GM04503 (cell line): ENCODE measurements at regions not wholly inside any gene's neighbourhood (a gene's known extent, or its start where the extent isn't known, plus 50 kb on each side); places are given as distances from the start of the nearest gene placed in this dataset.

Experiments
- DNase-seq: peaks from one replicate; pipeline ENCODE4 v3.0.0-alpha.2; 2012; ENCODE audit warnings: low read depth

DNA sequence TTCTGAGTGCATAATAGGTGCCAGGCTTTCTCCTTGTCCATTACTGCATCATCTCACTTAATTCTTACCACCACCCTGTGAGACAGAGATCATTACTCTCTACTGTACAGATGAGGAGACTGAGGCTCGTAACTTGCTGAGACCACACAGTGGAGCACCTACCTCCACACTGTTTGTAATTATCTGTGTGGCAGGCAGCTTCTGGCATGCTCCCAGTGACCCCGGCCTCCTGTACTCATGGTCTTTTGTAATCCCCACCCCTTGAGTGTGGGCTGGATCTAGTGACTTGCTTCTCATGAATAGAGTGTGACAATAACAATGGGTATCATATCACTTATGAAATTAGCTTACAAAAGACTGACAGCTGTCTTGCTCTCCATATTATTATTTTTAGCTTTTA, 407.3 kb downstream of the MATN1 start:
- no peak for DNase-seq

DNA sequence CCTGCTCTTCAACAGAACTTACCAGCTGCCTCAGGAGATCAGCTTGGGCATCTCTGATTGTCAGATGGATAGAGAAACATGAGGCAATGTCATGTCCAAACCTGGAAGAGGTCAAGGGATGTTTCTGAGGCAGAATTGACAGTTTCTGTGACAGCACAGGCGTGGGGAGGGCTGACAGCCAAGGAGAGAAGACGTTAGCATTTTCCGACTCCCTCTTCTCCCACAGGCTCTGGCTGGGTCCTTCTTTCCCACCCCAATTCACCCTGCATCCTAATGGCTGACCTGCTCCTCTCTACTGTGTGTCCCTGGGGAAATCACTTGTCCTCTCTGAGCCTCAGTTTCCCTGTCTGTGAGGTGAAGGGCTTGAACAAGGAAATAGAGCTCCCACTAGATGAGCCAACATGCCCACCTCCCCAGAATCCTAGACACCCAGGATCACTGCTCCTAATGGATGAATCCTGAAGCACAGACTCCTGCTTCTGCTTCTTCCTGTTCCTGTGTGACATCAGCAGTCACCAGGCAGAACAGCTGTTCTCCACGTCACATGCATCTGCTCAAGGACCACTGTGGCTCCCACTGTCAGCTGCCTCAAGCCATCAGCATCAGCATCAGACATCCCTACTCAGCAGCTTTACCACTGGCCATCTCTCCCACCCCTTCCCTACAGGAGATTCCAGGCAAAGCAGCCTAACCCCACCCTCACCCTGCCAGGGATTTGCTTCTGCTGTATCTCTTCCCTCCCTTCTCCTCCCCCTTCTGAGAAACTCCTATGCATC, 408.0 kb downstream of the MATN1 start:
- DNase-seq = no peak

DNA sequence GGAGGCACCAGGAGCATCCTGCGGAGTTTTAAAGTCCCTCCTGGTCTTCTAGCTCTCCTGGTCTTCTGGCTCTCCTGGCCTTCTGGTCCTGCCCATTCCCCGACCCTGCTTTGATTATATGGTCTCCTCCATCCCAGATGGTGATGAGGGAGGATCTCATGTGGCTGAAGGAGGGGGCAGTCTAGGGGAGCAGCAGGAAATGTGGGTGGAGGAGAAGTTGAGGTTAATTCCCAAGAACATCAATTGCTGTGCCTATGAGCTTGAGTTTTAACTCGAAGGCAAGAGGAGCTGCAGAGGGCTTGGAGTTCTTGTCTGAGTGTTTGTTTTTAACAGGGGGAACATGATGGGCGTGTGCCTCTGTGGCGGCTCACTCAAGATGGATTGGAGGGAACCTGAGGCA, 408.8 kb downstream of the MATN1 start:
- no peak for DNase-seq

DNA sequence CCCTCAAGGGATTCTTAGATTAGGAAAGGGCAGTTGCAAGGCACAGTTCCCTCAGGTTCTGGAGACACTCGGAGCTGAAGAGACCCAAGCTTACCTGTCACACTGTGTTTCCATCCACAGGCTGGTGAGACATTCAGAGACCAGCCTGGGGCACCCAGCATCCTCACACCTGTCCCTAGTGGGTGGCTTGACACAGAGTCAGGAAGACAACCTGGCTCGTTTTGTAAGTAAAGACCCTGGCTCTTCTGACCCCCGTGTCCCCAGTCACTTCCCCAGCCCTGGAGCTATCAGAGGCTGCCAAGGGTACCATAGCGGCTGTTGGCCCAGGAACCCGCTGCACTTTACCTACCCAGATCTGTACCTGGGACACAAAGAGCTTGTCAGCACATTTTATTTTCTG, 409.8 kb downstream of the MATN1 start:
- DNase-seq = no peak

DNA sequence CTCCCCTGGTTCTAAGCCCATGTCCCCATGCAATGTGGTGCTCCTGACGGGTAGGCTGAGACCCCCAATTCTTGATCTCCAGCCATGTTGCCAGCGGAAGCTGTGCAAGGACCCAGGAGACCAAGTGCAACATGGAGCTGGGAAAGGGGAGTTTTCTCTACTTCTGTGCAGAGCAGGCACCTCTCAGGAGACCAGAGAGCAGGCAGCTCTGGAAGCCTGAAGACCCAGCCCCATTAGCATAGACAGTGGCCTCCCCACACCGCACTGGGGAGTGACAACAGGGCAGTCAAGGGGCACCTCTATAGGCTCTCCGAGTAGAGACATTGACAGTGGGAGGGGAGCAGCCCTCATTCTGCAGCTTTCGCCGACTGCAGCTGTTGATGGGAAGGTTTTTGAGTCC, 410.2 kb downstream of the MATN1 start:
- no peak for DNase-seq

DNA sequence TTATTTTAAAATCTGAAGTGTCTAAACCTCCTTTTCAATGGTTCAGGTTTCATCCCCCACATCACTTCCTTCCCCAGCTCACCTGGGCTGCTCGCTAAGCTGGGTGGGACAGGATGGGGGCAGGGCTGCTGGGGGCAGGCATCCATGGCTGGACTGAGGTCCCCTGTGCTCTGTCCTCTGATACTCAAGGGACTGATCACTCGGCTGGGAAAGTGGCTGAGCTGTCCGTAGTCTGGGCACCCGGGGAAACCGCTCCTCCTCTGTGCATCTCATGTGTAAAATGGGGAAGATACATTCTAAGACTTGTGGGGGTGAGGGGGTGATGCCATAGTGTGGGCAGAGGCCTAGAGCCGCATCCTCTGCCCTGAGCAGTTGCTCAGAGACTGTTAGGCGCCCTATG, 411.2 kb downstream of the MATN1 start:
- DNase-seq = no peak

DNA sequence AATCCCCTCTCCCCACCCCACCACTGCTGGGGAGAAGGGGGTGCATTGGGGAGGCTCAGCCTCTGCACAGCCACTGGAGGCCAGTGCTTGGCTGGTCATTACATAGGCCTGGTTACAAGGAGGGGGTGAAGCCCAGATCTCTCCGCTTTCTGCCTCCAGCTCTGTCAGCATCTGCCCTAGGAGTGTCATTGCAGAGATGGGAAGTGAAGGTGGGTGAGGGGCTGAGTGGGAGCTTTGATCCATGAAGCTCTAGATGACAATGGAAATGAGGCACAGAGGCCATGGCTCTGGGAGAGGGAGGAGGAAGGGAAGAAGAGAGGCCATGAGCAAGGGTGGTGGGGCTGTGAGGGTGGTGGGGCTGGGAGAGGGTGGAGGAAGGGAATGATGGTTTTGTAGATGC, 411.6 kb downstream of the MATN1 start:
- DNase-seq = no peak

DNA sequence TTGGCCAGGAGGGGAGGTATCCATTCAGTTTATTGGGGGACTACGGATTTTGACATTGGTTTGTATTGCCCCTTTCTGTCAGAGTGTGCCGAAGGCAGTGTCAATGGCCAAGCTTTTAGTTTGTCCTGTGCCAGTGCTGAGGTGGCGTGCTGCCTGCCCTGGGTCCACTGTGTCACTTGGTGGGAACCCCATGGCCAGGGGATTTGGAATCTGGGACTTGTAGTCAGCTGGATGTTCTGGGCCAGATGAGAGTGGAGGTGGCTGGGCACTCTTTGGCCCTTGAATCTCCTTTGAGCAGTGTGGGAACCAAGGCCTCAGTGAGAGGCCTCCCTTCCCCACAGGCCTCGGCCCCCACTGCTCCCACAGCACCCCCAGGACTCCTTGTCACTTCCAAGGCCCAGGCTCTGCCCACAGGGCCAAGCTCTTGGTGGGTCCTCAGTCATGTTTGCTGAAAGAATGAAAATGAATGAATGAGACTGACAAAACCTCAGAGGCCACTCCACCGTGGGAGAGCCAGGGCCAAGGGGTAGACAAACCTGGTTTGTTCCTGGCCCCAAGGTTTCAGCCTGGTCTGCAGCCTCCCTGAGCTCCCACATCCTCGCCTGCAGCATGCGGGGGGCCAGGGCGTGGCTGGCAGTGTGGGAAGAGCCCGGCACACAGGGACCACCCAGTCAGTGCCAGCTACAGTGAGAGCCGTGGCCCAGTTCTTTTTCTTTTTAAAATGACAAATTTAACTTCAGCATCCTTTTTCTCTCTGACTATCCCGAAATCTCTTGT, 412.2 kb downstream of the MATN1 start:
- DNase-seq = no peak

DNA sequence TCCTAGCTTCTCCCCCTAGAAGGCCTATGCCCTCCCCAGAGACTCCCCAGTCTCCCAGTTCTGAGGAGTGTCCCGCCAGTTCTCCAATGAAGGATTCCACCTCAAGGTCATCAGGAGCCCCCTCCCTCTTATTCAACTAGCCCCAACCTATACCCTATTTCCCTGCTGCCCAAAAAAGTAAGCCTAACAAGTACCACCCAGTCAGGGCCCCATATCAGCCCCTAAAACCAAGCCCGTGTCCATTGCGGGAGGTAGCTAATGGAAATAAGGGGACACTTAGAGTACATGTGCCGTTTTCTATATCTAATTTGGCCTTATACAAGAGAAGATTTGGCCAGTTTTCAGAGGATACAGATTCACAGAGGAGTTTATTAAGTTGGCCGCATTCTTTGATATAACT, 416.2 kb downstream of the MATN1 start:
- DNase-seq = no peak

DNA sequence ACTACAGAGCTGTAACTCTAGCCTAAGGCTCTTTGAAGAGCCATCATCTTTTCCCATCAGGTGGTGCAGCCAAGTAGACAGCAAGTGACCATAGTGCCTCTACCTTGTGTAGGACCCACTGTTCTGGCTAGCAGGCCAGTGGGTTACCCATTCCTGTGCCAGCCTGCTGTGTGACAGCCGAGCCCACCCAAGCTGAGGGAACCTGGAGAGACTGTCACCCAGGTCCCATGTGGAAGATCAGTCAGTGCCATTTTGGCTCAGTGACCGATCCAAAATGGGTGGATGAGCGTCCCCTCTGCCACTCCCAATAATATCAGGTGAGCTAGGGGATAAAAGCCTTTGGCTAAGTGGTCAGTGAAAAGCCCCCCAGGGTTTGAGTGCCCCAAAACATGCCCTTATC, 417.9 kb downstream of the MATN1 start:
- no peak for DNase-seq

DNA sequence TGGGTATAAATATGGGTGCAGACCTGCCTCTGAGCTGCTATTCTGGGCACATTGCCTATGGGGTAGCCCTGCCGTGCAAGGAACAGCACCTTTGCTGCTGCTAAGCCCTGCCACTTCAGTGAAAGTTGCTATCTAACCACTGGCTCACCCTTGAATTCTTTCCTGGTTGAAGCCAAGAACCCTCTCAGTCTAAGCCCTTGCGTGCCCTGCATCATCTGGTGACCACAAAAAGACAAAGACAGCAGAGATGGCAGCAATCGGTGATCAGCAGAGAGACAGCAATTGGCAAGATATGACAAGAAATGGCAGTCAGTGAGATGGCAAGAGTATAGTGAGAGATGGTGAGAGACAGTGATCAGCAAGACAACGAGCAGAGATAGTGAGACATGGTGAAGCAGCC, 418.3 kb downstream of the MATN1 start:
- no peak for DNase-seq

DNA sequence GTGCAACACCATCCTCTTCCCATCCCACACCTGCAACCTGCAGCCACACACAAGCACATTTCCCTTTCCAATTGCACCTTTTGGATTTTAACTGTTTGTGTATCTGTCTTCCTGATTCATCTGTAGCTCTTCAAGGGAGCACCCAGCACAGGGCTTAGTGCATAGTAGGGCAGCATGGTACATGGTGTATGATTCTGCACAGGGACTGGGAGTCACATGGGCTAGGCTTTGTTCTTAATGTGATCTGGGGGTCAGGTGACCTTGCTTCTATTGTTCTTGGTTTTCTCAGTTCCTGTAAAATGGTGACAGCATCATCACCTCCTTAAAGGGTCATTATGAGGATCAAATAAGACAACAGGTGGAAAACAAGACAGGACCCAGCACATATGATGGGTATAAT, 419.3 kb downstream of the MATN1 start:
- DNase-seq = no peak

DNA sequence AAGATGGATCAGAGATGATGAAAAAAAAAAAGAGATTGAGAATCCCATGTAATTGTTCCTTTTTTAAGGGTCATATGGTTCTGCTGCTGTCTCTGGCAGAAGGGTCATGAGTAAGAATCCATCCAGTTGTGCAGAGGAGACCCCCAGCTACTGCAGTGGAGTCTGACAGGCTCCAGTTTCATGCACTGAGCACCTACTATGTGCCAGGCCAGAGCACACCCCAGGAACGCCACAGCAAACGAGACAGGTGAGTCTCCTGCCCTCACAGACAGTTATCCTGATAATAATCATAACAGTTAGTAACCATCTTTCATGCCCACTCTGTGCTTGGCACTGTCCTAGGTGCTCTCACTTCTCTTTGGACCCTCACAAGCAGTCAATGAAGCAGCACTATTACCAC, 420.0 kb downstream of the MATN1 start:
- DNase-seq = no peak

DNA sequence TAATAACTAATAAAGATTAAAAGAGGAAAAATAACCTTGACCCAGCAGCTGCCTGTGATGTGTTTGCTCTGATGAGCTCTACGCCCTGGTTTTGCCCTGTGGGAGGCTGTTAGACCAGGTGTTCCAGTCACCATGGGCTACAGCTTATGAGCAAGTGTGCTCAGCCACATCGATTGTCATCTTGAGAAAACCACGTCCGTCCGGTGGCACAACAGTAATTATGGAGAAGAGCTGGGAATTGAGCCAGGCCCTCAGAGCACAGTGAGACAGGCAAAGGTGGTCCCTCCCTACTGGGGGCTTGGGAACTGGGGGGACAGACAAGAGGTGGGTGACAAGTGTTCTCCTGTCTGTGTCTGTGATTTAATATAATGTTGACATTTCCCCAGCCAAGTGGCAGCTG, 420.5 kb downstream of the MATN1 start:
- no peak for DNase-seq

DNA sequence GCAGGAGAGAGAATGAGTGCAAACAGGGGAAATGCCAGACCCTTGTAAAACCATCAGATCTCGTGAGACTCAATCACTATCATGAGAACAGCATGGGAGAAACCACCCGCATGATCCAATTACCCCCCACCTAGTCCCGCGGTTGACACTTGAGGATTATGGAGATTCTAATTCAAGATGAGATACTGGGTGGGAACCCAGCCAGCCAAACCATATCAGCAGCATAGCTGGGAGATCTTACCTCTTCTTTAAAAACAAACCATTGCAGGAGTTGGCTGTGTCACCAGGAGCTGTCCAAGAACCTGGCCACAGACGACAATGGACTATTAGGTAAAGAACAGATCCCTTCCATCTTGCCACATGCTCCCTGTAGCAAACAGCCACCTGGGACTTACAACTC, 422.7 kb downstream of the MATN1 start:
- no peak for DNase-seq

DNA sequence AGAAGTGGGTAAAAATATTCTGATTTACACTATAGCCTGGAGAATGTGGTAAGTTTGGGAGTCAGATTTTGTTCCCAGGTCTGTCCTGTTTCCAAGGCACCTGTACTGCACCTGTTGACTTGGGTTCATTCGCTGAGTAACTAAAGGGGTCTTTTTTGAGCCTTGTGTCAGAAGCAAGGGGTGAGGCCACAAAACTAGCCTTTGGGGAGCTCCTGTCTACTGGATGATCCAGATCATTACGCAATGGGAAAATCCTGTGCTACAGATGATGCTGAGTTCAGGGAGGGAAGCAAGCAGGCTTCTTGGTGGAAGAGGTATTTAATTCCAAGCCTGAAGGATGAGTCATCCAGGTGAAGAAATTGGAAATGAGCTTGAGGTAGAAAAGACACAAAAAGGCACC, 424.0 kb downstream of the MATN1 start:
- DNase-seq = no peak

DNA sequence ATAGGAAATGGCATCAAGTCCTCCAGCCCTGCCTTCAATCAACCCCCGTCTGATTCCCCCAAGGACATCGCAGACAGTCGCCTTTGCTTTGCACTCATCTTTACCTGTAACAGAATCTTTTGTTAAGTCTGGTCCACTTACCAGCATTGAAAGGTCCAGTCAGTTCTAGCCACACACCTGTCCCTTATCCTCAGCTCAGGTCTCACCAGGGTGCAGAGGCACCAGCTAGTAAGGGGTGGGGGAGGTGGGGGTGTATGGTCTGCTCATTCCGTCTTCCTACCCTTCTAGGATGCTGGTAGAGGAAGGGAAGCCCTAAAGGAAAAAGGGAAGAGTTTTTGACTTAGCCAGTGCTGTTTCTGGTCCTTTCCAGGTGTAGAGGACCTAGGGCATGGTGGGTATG, 427.7 kb downstream of the MATN1 start:
- no peak for DNase-seq

DNA sequence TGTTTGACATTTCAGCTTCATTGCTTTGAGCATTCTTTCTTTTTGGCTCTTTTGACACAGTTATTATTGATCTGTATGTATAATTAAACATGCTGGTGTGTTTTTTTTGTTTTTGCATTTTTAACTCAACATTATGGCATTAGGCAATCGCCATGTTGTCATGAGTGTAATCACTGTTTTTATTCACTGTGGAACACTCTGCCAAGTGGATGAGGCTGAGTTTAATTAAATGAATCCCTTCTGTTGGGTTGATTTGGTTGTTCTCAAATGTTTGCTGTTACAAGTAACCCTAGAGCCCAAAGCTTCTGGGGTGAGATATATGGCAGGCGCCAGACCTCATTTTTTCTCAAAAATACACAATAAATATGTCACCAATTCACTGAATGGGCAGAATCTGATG, 428.1 kb downstream of the MATN1 start:
- DNase-seq = no peak

DNA sequence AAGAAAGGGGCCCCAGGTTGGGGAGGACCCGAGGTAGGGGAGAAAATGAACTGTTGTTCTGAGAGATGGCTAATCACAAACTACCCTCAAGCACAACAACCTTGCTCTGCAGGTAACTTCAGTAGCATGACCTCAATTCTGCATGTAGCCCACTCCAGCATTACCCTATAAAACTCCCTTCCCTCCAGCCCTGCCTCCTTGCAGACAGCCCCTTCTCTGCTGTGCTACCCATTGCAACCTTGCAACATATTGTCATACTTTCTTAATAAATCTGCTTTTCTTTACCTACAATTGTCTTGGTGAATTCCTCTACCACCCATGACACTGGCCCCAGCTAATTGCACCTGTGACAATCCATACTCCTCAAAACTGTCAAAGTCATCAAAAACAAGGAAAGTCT, 428.9 kb downstream of the MATN1 start:
- no peak for DNase-seq

DNA sequence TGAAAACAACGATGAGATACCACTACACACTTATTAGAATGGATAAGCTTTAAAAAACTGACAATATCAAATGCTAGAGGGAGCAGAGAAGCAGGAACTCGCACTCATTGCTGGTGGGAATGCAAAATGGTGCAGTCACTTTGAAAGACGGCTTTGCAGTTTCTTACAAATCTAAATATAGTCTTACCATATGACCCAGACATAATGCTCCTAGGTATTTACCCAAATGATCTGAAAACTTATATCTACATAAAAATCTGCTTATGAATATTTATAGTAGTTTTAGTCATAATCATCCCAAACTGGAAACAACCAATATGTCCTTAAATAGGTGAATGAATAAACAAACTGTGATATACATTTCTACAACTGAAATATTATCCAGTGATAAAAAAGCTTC, 430.9 kb downstream of the MATN1 start:
- DNase-seq = no peak

DNA sequence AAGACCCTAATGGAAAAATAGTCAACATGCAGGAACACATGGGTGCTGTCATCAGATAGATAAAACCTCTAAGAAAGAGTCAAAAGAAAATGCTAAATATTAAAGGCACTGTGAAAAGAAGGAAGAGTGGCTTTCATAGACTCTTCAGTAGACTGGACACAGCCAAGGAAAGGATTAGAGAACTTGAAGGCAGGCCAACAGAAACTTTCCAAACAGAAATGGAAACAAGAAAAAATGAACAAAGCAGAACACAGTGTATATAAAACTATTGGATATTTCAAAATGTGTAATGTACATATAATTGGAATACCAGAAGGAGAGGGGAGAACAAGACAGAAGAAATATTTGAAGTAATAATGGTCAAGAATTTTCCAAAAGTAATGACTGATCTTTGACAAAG, 431.9 kb downstream of the MATN1 start:
- no peak for DNase-seq

DNA sequence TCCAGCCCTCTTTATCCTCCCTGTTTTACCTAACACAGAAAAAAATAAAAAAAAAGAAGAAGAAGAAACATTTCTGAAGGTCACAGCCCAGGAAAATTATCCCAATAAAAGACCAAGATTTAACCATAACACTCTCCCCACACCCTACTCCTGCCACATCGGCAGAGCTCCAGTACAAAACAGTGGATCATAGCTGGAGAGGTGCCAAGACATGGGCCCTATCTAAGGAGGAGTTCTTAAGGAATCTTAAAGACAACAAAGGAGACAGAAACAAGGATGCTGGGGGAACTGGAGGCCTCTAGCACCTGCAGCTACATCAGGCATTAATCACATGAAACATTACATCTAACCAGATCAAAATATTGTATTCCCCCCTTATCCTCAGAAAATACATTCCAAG, 432.8 kb downstream of the MATN1 start:
- DNase-seq = no peak

DNA sequence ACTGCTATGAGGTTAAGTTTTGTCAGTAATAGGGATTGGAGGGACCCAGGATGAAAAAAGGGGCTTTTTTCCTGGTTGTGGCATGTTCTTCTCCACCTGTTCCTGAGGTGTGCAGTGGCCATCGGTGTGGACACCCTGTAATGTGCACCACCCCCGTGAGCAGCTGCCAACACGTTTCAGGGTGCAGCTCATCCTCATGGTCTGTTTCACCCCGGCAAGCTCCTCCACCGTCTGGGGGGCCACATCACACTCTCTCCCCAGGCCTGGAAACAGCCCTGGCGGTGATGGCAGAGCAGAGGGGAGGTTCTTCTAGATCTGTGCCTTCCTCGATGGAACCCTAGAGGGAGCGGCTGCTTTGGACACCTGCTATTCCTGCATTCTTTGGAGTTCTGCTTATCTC, 435.4 kb downstream of the MATN1 start:
- DNase-seq = no peak
